ENCODE measurements at regions not wholly inside any gene's neighbourhood (a gene's known extent, or its start where the extent isn't known, plus 50 kb on each side); places are given as distances from the start of the nearest gene placed in this dataset.
A peak's percentile ranks its signal among the peaks of the same experiment; 100 is the strongest.

- Histone ChIP-seq H3K9me3 (no peaks in the 10 kb centered on the region), H3K27me3 (replicated peaks; ENCODE audit: control insufficient read depth, insufficient read depth, low read length) (no peaks in the 10 kb centered on the region), H3K4me3 (ENCODE audit: low read depth, low read length) (no peak overlapping the region), H3K36me3 (ENCODE audit: control insufficient read depth, insufficient read depth, low read length) (no peaks in the 10 kb centered on the region), H3K4me1 (no peaks in the 10 kb centered on the region)
- DNase-seq: no peak
- TF ChIP-seq, protein P1, sequence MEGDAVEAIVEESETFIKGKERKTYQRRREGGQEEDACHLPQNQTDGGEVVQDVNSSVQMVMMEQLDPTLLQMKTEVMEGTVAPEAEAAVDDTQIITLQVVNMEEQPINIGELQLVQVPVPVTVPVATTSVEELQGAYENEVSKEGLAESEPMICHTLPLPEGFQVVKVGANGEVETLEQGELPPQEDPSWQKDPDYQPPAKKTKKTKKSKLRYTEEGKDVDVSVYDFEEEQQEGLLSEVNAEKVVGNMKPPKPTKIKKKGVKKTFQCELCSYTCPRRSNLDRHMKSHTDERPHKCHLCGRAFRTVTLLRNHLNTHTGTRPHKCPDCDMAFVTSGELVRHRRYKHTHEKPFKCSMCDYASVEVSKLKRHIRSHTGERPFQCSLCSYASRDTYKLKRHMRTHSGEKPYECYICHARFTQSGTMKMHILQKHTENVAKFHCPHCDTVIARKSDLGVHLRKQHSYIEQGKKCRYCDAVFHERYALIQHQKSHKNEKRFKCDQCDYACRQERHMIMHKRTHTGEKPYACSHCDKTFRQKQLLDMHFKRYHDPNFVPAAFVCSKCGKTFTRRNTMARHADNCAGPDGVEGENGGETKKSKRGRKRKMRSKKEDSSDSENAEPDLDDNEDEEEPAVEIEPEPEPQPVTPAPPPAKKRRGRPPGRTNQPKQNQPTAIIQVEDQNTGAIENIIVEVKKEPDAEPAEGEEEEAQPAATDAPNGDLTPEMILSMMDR (IDR thresholded peaks at IDR 0.05; ENCODE audit: insufficient read depth in 1 of 2, low read depth in 1 of 2, low read length in 1 of 2, severe bottlenecking in 1 of 2, unreplicated experiment in 1 of 2): no peak
- Mint-ChIP-seq H3K9me3 (ENCODE audit: unreplicated experiment) (no peaks in the 10 kb centered on the region), H3K4me1 (ENCODE audit: low read depth, unreplicated experiment) (no peaks in the 10 kb centered on the region), H3K36me3 (ENCODE audit: insufficient read depth, unreplicated experiment) (no peaks in the 10 kb centered on the region), H3K27ac (ENCODE audit: unreplicated experiment) (no peak overlapping the region), H3K4me3 (ENCODE audit: unreplicated experiment) (no peak overlapping the region), H3K27me3 (ENCODE audit: insufficient read depth, unreplicated experiment) (no peaks in the 10 kb centered on the region)
- no TSS peak for BruUV-seq (replicated peaks)
- intact Hi-C loops (cut with micrococcal nuclease; ENCODE audit: unreplicated experiment): no loop called here
- CTCF ChIA-PET: no interaction called here
- POLR2A ChIA-PET: no interaction called here
These were observed 251.8 kb upstream of the SUCLG2 start for GRCh38 chr3:67906261-67906660.

DNA sequence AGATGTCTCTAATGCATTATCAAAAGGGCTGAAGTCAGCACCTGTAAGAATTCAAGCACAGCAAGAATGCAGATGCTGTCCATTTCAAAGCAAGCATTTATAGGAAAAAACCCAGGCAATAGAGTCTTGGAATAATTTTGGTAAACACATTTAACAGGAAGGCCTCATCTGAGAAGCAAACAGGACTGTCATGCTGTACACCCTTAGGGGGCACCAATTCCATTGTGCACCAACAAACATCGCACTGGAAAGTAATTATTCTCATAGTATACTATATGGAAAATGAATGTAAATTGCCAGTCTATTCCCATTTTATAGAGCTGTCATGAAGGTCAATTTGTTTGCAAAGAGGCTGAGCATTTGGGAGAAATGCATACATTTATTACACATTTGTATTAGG is 247.3 kb upstream of the SUCLG2 start:
- Mint-ChIP-seq H3K27me3 (ENCODE audit: insufficient read depth, unreplicated experiment) (no peaks in the 10 kb centered on the region), H3K4me1 (ENCODE audit: low read depth, unreplicated experiment) (peaks cover 4% of the 10 kb centered on the region), H3K27ac (ENCODE audit: unreplicated experiment) (no peak overlapping the region), H3K4me3 (ENCODE audit: unreplicated experiment) (no peak overlapping the region), H3K9me3 (ENCODE audit: unreplicated experiment) (no peaks in the 10 kb centered on the region), H3K36me3 (ENCODE audit: insufficient read depth, unreplicated experiment) (no peaks in the 10 kb centered on the region)
- no peaks in the 10 kb centered on the region for H3K27me3 ChIP-seq (replicated peaks; ENCODE audit: control insufficient read depth, insufficient read depth, low read length)
- no peak overlapping the region for H3K4me3 ChIP-seq (ENCODE audit: low read depth, low read length)
- POLR2A ChIA-PET: no interaction called here
- H3K4me1 ChIP-seq: 0 out of 2 replicates have a peak, but pooled peaks cover under 1% of the 10 kb centered on the region
- BruUV-seq (replicated peaks): no TSS peak
- no peaks in the 10 kb centered on the region for H3K9me3 ChIP-seq
- peak in 1 of 2 experiments; percentile 4 for DNase-seq
- H3K36me3 ChIP-seq (ENCODE audit: control insufficient read depth, insufficient read depth, low read length): no peaks in the 10 kb centered on the region
- TF ChIP-seq, protein P1 (IDR thresholded peaks at IDR 0.05; ENCODE audit: insufficient read depth in 1 of 2, low read depth in 1 of 2, low read length in 1 of 2, severe bottlenecking in 1 of 2, unreplicated experiment in 1 of 2): peak; percentile 21 to 26
- CTCF ChIA-PET: no interaction called here
- intact Hi-C loops (cut with micrococcal nuclease; ENCODE audit: unreplicated experiment): loop anchor here (5.0 kb wide), 1 partner anchor 116 kb away; no protein-coding TSS in a partner anchor

- no peaks in the 10 kb centered on the region for H3K9me3 ChIP-seq
- BruUV-seq (replicated peaks): no TSS peak
- H3K4me3 ChIP-seq (ENCODE audit: low read depth, low read length): no peak overlapping the region
- TF ChIP-seq, protein P1 (IDR thresholded peaks at IDR 0.05; ENCODE audit: insufficient read depth in 1 of 2, low read depth in 1 of 2, low read length in 1 of 2, severe bottlenecking in 1 of 2, unreplicated experiment in 1 of 2): no peak
- H3K36me3 Mint-ChIP-seq (ENCODE audit: insufficient read depth, unreplicated experiment): no peaks in the 10 kb centered on the region
- no peaks in the 10 kb centered on the region for H3K27me3 ChIP-seq (replicated peaks; ENCODE audit: control insufficient read depth, insufficient read depth, low read length)
- H3K4me3 Mint-ChIP-seq (ENCODE audit: unreplicated experiment): no peak overlapping the region
- H3K27me3 Mint-ChIP-seq (ENCODE audit: insufficient read depth, unreplicated experiment): no peaks in the 10 kb centered on the region
- intact Hi-C loops (cut with micrococcal nuclease; ENCODE audit: unreplicated experiment): no loop called here
- H3K27ac Mint-ChIP-seq (ENCODE audit: unreplicated experiment): no peak overlapping the region
- no peak for DNase-seq
- ChIA-PET POLR2A (no interaction called here), CTCF (no interaction called here)
- H3K9me3 Mint-ChIP-seq (ENCODE audit: unreplicated experiment): no peaks in the 10 kb centered on the region
- peaks cover 14% of the 10 kb centered on the region for H3K4me1 Mint-ChIP-seq (ENCODE audit: low read depth, unreplicated experiment)
- H3K36me3 ChIP-seq (ENCODE audit: control insufficient read depth, insufficient read depth, low read length): no peaks in the 10 kb centered on the region
- 0 out of 2 replicates have a peak, but pooled peaks cover 5% of the 10 kb centered on the region for H3K4me1 ChIP-seq
These were observed 244.5 kb upstream of the SUCLG2 start for GRCh38 chr3:67898916-67899315.
